Cardiac fibroblast (primary cell): ENCODE measurements at regions not wholly inside any gene's neighbourhood (a gene's known extent, or its start where the extent isn't known, plus 50 kb on each side); places are given as distances from the start of the nearest gene placed in this dataset.

Experiments
- DNase-seq, 2 donors: peaks; one replicate each; pipeline versions ENCODE4 v3.0.0 to v3.0.0-alpha.2; 2010; ENCODE audit warnings: low read depth in 2 of 2
- H3K4me3 ChIP-seq, 2 donors: replicated peaks in 1 of 2; 1 replicate in 1 of 2; 2 replicates in 1 of 2; pipeline ENCODE4 v1.5.1; 2011; ENCODE audit warnings: low read depth in 2 of 2, low read length in 2 of 2, mild to moderate bottlenecking in 2 of 2, moderate library complexity in 1 of 2
- TF ChIP-seq, protein P1 (sequence below): IDR thresholded peaks from one replicate; pipeline ENCODE4 v1.5.1; 2011; ENCODE audit warnings: low read depth, mild to moderate bottlenecking, low read length, inconsistent platforms

DNA sequence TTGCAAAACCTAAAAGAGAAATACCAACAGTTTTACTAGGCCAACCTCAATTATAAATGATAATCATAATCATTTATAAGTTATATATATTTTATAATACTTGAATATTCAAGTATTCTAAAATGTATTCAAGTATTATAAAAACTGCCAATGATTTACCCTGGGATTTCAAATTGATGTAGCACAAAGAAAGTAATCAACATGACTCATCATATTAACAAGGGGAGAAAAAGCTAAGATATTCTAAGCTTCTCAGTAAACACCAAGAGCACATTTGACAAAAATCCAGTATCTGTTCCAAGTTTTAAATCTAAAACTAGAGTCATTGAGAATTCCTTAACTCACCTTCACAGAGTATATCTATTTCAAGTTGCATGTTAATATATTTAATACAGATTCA lies 56.1 kb downstream of the CAPZA3 start:
- peak in 1 of 2 donors; percentile 4 for DNase-seq
- TF ChIP-seq, protein P1, sequence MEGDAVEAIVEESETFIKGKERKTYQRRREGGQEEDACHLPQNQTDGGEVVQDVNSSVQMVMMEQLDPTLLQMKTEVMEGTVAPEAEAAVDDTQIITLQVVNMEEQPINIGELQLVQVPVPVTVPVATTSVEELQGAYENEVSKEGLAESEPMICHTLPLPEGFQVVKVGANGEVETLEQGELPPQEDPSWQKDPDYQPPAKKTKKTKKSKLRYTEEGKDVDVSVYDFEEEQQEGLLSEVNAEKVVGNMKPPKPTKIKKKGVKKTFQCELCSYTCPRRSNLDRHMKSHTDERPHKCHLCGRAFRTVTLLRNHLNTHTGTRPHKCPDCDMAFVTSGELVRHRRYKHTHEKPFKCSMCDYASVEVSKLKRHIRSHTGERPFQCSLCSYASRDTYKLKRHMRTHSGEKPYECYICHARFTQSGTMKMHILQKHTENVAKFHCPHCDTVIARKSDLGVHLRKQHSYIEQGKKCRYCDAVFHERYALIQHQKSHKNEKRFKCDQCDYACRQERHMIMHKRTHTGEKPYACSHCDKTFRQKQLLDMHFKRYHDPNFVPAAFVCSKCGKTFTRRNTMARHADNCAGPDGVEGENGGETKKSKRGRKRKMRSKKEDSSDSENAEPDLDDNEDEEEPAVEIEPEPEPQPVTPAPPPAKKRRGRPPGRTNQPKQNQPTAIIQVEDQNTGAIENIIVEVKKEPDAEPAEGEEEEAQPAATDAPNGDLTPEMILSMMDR, result no peak
- no peak overlapping the region for H3K4me3 ChIP-seq

DNA sequence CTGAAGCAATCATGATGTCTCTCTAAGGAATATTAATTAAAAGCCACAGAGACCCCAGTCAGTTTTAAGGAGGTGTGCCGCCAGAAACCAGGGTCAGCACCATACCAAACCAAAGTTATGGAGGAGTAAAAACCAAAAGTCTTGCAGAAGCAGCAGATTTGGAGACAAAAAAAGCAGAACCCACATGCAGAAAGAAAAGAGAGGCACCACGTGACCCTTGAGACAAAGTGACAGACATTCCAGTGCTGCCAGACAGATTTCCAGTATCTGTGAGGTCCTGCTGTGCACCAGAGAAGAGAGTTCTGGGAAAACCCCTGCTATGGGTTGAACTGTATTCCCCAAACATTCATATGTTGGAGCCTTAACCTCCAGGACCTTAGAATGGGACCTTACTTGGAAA lies 59.7 kb downstream of the CAPZA3 start:
- no peak for DNase-seq
- TF ChIP-seq, protein P1, result no peak
- H3K4me3 ChIP-seq, result no peak overlapping the region

DNA sequence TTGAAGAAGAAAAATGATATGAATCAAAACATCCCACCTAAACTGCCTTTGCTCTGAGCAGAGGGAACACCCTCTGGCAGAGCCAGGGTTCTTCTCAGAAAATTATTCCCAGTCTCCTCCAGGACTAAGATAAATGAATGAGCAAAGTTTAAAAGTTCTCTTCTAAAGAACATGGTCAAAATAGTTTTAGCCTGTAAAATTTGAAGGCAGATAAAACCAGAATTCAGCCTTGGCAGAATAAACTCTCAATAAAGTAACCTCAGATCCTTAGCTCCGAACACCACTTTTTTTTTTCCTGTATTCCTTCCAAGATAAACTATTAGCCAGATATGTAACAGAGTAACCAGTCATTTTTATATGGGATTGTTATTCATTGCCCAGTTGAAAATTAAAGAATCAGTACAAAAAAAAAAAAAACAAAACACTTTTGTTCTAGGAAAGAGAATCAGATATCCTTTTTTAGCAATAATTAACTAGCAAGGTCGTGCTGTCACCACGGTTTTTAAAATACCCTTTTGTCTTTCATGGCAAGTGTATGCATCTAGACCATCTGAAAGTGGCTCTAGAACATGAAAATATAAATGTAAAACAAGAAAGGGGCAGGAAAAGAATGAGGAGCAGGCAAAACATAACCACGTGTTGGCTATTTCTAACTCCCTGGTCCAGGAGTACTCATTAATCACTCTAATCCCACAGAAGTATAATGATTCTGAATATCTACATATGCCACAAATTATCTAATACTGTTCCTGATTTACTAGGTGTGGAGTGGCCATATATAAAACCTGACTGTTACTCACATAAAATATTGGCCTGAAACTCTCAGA lies 60.8 kb downstream of the CAPZA3 start:
- no peak overlapping the region for H3K4me3 ChIP-seq
- TF ChIP-seq, protein P1, result no peak
- peak in 1 of 2 donors; percentile 67 for DNase-seq

DNA sequence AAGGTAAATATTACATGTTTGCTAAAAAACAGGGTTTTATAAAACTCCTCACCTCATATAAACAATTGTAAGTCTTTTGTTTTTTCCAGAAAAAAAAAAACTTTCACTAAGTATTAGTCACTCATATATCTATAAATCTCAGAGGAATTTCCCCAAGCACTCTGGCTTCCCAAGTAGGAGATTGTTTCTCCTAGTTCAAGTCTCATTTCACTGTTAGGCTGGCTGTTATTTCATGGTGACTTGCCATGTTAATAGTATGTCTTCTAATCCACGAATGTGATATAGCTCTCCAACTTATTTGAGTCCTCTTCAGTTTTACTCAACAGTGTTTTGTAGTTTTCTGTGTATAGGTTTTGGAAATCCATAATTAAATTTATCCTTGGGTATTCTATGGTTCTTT lies 61.6 kb downstream of the CAPZA3 start:
- H3K4me3 ChIP-seq, result no peak overlapping the region
- TF ChIP-seq, protein P1, result no peak
- DNase-seq, result peak; percentile 58 to 61

DNA sequence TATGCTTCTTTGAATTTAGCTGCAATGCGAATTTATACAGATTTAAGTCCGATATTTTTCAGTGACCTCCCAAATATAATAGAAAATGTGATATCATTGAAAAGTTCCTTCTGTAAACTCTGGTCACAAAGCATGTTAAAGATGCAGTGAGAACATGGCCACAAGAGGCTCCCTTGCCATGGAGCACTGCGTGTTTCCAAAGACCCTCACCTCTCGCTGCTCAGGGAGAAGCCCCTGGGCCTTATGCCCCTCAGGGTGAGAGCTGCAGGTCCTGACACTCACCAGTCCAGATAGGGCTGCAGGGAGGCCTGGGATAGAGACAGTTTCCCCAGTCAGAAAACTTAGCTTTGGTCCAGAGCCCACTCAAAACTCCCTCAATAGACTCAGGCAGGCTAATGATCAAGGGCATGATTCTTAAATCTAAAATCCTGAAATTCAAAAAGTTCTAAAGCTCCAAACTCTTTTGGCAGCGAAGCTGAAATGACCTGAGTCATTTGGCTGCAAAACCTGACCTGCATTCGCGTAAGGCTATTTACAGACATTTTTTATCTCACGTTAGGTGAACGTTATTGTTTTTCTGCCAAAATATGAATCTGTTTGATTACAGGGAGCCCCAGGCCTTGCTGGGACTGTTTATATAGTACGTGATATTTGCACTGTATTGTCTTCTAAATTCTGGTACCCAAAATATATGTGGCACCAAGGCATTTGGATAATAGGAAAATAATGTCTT lies 67.8 kb downstream of the CAPZA3 start:
- no peak overlapping the region for H3K4me3 ChIP-seq
- TF ChIP-seq, protein P1, result no peak
- no peak for DNase-seq

DNA sequence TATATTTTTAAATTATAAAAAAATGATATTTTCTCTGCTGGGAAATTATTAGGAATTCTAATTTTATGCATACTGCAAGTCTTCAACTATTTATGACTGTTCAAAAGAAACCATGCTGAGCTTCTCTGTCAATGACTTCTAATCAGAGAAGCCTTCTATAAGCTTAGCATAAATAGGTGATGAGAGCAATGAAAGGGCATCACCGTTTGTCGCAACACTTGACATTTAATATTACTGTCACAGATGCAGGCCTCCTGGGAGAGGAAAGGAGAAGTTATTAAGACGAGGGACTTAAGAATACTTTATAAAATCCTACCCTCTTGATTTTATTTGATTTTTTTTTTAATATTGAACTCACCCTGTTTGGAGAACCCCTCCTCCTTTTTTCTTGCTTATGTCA lies 69.8 kb downstream of the CAPZA3 start:
- no peak overlapping the region for H3K4me3 ChIP-seq
- no peak for DNase-seq
- TF ChIP-seq, protein P1, result no peak
